Esophagus squamous epithelium (tissue), 4 donors: ENCODE measurements at regions not wholly inside any gene's neighbourhood (a gene's known extent, or its start where the extent isn't known, plus 50 kb on each side); places are given as distances from the start of the nearest gene placed in this dataset.

ENCODE experiments used
- POLR2A ChIP-seq, 4 donors: fragments of 450-650 bp; IDR thresholded peaks; one replicate each; pipeline ENCODE4 v1.6.1; 2017; ENCODE audit warnings: antibody characterized with exemption in 4 of 4, mild to moderate bottlenecking in 4 of 4, moderate library complexity in 3 of 4
- TF ChIP-seq, protein P1 (sequence below), 6 experiments: fragments of 450-650 bp in 4 of 6; fragments of 200-600 bp in 2 of 6; sonication (generic) in 2 of 6; IDR thresholded peaks; one replicate each; pipeline ENCODE4 v1.5.1; 2016 to 2019; ENCODE audit warnings: antibody characterized with exemption in 6 of 6, mild to moderate bottlenecking in 4 of 6, moderate library complexity in 4 of 6

DNA sequence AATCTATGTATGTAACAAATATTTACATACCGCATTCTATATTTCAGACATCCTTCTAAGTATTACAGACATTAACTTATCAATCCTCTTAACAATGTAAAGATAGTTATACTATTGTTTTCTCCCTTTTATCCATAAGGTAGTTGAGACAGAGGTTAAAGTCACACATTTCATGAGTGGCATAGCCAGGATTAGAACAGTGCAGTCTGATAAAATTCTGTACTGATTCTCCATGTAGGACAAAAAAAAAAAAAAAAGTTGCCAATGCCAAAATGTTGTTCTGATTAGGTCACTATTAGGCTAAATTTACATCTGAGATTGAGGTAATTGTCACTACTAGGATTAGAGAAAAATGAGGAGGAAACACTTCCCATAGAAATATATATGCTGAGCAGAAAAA, 629.2 kb downstream of the OTOL1 start:
- TF ChIP-seq, protein P1, sequence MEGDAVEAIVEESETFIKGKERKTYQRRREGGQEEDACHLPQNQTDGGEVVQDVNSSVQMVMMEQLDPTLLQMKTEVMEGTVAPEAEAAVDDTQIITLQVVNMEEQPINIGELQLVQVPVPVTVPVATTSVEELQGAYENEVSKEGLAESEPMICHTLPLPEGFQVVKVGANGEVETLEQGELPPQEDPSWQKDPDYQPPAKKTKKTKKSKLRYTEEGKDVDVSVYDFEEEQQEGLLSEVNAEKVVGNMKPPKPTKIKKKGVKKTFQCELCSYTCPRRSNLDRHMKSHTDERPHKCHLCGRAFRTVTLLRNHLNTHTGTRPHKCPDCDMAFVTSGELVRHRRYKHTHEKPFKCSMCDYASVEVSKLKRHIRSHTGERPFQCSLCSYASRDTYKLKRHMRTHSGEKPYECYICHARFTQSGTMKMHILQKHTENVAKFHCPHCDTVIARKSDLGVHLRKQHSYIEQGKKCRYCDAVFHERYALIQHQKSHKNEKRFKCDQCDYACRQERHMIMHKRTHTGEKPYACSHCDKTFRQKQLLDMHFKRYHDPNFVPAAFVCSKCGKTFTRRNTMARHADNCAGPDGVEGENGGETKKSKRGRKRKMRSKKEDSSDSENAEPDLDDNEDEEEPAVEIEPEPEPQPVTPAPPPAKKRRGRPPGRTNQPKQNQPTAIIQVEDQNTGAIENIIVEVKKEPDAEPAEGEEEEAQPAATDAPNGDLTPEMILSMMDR (IDR thresholded peaks at IDR 0.05): no peak
- TF ChIP-seq POLR2A (IDR thresholded peaks at IDR 0.05): no peak
